ENCODE measurements at regions not wholly inside any gene's neighbourhood (a gene's known extent, or its start where the extent isn't known, plus 50 kb on each side); places are given as distances from the start of the nearest gene placed in this dataset.

DNA sequence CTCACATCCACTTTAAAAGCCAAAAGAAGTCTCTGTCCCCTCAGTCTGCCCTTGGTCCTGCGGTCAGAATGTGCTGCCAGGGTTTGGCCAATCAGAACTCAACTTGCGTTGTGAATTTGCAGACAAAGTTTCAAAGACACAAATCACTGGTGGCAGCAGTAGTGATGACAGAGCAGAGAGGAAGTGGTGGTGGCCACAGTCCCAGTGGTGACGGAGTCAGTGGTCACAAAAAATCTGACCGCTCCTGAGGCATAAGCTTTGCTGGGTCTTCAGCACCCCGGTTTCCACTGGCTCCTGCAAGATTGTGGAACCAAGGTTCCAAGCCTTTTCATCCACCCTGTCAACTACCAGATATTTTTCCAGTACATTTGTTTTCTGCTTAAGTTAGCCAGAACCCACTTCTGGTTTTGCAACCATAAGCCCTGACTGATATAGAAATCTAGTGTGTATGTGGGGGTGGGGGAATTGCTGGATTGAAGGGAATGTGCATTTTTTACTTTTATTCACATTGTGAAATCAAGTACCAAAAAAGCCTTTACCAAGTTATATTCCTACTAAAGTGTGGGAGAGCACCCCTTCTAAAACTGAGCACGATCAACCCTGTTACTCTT is 112.3 kb downstream of the TMPRSS5 start:
- Histone ChIP-seq H3K79me2 (ENCODE audit: insufficient read depth, low read length) (no peaks in the 10 kb centered on the region), H3K36me3 (replicated peaks in 1 of 2; ENCODE audit: control insufficient read depth in 1 of 2, insufficient read depth in 2 of 2, low read length in 2 of 2) (no peaks in the 10 kb centered on the region), H3K27ac (ENCODE audit: low read depth in 1 of 2, low read length in 2 of 2) (no peak overlapping the region), H3K4me2 (replicated peaks; ENCODE audit: extremely low read depth, low read length, poor library complexity, severe bottlenecking) (no peak overlapping the region), H3K27me3 (ENCODE audit: control insufficient read depth in 2 of 2, insufficient read depth in 2 of 2, low read length in 2 of 2) (peaks cover 0 to 3% of the 10 kb centered on the region in 2 donors), H2AFZ (ENCODE audit: insufficient read depth, low read depth, low read length, poor library complexity, severe bottlenecking) (peak overlapping the region; percentile 17), H3K4me3 (replicated peaks in 1 of 3; ENCODE audit: low read depth in 2 of 3, low read length in 3 of 3) (no peak overlapping the region), H3K9me3 (replicated peaks in 1 of 2; ENCODE audit: control insufficient read depth in 1 of 2, insufficient read depth in 1 of 2, low read length in 2 of 2) (no peaks in the 10 kb centered on the region), H4K20me1 (ENCODE audit: insufficient read depth, low read length) (no peaks in the 10 kb centered on the region), H3K4me1 (ENCODE audit: control insufficient read depth in 1 of 2, insufficient read depth in 2 of 2, low read length in 2 of 2) (no peaks in the 10 kb centered on the region), H3K9ac (ENCODE audit: insufficient read depth, low read length, poor library complexity, severe bottlenecking) (no peak overlapping the region)
- H3K4me3 Mint-ChIP-seq, result no peak overlapping the region
- peaks cover 0 to 4% (median 2%) of the 10 kb centered on the region in 7 donors for H3K9me3 Mint-ChIP-seq
- H3K36me3 Mint-ChIP-seq, result no peaks in the 10 kb centered on the region
- peak overlapping the region in 1 of 7 donors; percentile 19 for H3K27ac Mint-ChIP-seq
- DNase-seq, result no peak
- peaks cover 8 to 13% (median 10%) of the 10 kb centered on the region in 3 donors for H3K27me3 Mint-ChIP-seq (ENCODE audit: low read depth in 3 of 3)
- H3K4me1 Mint-ChIP-seq, result peaks cover 5% of the 10 kb centered on the region
- intact Hi-C loops (cut with micrococcal nuclease), result no loop called here
- TF ChIP-seq, protein P1, sequence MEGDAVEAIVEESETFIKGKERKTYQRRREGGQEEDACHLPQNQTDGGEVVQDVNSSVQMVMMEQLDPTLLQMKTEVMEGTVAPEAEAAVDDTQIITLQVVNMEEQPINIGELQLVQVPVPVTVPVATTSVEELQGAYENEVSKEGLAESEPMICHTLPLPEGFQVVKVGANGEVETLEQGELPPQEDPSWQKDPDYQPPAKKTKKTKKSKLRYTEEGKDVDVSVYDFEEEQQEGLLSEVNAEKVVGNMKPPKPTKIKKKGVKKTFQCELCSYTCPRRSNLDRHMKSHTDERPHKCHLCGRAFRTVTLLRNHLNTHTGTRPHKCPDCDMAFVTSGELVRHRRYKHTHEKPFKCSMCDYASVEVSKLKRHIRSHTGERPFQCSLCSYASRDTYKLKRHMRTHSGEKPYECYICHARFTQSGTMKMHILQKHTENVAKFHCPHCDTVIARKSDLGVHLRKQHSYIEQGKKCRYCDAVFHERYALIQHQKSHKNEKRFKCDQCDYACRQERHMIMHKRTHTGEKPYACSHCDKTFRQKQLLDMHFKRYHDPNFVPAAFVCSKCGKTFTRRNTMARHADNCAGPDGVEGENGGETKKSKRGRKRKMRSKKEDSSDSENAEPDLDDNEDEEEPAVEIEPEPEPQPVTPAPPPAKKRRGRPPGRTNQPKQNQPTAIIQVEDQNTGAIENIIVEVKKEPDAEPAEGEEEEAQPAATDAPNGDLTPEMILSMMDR (IDR thresholded peaks at IDR 0.05), result no peak
- WGBS (ENCODE audit: insufficient coverage), result 20% methylated on average over 3 of the region's 6 CpGs

DNA sequence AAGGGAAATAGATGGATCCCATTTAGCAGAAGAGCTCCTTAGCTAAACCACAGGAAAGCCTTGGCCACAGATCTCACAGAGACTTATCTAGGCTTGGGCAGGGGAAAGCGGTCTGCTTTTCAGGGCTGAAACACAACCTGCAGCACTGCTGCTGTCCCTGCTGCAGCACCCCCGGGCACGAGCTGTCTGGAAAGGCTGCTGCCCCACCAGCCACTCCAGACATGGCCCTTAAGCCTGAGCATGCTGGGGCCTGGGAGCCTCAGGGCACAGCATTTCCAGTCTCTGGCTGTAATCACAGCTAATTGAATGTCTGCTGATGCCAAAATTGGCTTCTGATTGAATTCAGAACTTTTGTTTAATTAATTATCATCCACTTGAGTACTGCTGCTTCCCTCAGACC is 115.0 kb downstream of the TMPRSS5 start:
- Histone ChIP-seq H3K4me3 (replicated peaks in 1 of 3; ENCODE audit: low read depth in 2 of 3, low read length in 3 of 3) (no peak overlapping the region), H2AFZ (ENCODE audit: insufficient read depth, low read depth, low read length, poor library complexity, severe bottlenecking) (no peak overlapping the region), H3K9me3 (replicated peaks in 1 of 2; ENCODE audit: control insufficient read depth in 1 of 2, insufficient read depth in 1 of 2, low read length in 2 of 2) (no peaks in the 10 kb centered on the region), H3K27ac (ENCODE audit: low read depth in 1 of 2, low read length in 2 of 2) (no peak overlapping the region), H3K4me1 (ENCODE audit: control insufficient read depth in 1 of 2, insufficient read depth in 2 of 2, low read length in 2 of 2) (no peaks in the 10 kb centered on the region), H3K4me2 (replicated peaks; ENCODE audit: extremely low read depth, low read length, poor library complexity, severe bottlenecking) (no peak overlapping the region), H3K36me3 (replicated peaks in 1 of 2; ENCODE audit: control insufficient read depth in 1 of 2, insufficient read depth in 2 of 2, low read length in 2 of 2) (no peaks in the 10 kb centered on the region), H3K79me2 (ENCODE audit: insufficient read depth, low read length) (no peaks in the 10 kb centered on the region), H4K20me1 (ENCODE audit: insufficient read depth, low read length) (no peaks in the 10 kb centered on the region), H3K9ac (ENCODE audit: insufficient read depth, low read length, poor library complexity, severe bottlenecking) (no peak overlapping the region), H3K27me3 (ENCODE audit: control insufficient read depth in 2 of 2, insufficient read depth in 2 of 2, low read length in 2 of 2) (peaks cover 0 to 3% of the 10 kb centered on the region in 2 donors)
- TF ChIP-seq, protein P1 (IDR thresholded peaks at IDR 0.05), result no peak
- H3K36me3 Mint-ChIP-seq, result no peaks in the 10 kb centered on the region
- 67% methylated on average over 3 of the region's 3 CpGs for WGBS (ENCODE audit: insufficient coverage)
- intact Hi-C loops (cut with micrococcal nuclease), result no loop called here
- DNase-seq, result no peak
- H3K4me1 Mint-ChIP-seq, result peaks cover 5% of the 10 kb centered on the region
- H3K27ac Mint-ChIP-seq, result no peak overlapping the region
- peaks cover 4 to 9% (median 7%) of the 10 kb centered on the region in 3 donors for H3K27me3 Mint-ChIP-seq (ENCODE audit: low read depth in 3 of 3)
- no peak overlapping the region for H3K4me3 Mint-ChIP-seq
- peaks cover 0 to 2% (median 0%) of the 10 kb centered on the region in 7 donors for H3K9me3 Mint-ChIP-seq
